ENCODE measurements at regions not wholly inside any gene's neighbourhood (a gene's known extent, or its start where the extent isn't known, plus 50 kb on each side); places are given as distances from the start of the nearest gene placed in this dataset.

DNA sequence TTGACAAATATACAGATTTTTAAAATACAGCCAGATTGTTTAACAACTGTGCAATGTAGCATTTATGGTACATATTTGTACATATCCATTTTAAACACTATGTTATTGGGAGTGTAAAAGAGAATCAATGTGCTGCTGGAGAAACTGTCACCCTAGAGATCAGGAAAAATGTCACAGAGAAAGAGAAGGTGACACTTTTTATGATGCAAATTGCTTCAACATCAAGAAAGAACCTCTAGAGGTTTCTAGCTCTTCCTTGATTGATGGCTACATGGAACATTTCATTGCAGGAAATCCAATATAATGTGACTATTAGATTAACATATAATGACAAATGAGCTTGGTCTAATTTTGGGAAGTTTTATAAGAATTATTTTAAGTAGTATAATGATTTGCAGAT, 1491.2 kb upstream of the PCDH20 start:
- TF ChIP-seq, protein P1, sequence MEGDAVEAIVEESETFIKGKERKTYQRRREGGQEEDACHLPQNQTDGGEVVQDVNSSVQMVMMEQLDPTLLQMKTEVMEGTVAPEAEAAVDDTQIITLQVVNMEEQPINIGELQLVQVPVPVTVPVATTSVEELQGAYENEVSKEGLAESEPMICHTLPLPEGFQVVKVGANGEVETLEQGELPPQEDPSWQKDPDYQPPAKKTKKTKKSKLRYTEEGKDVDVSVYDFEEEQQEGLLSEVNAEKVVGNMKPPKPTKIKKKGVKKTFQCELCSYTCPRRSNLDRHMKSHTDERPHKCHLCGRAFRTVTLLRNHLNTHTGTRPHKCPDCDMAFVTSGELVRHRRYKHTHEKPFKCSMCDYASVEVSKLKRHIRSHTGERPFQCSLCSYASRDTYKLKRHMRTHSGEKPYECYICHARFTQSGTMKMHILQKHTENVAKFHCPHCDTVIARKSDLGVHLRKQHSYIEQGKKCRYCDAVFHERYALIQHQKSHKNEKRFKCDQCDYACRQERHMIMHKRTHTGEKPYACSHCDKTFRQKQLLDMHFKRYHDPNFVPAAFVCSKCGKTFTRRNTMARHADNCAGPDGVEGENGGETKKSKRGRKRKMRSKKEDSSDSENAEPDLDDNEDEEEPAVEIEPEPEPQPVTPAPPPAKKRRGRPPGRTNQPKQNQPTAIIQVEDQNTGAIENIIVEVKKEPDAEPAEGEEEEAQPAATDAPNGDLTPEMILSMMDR (conservative IDR thresholded peaks at IDR 0.05): no peak
- TF ChIP-seq ZFX (IDR thresholded peaks at IDR 0.05): no peak

Data from C4-2B (cell line).